ENCODE measurements at regions not wholly inside any gene's neighbourhood (a gene's known extent, or its start where the extent isn't known, plus 50 kb on each side); places are given as distances from the start of the nearest gene placed in this dataset.
"Not testable (repeated sequence)": the region's sequence is repeated elsewhere in the genome, so short reads cannot be mapped to it uniquely, and the experiment has no call there.

- peak; percentile 8 for DNase-seq (ENCODE audit: low read depth)
- H3K4me3 ChIP-seq (replicated peaks; ENCODE audit: low read depth, low read length), result no peak overlapping the region
- TF ChIP-seq, protein P1, sequence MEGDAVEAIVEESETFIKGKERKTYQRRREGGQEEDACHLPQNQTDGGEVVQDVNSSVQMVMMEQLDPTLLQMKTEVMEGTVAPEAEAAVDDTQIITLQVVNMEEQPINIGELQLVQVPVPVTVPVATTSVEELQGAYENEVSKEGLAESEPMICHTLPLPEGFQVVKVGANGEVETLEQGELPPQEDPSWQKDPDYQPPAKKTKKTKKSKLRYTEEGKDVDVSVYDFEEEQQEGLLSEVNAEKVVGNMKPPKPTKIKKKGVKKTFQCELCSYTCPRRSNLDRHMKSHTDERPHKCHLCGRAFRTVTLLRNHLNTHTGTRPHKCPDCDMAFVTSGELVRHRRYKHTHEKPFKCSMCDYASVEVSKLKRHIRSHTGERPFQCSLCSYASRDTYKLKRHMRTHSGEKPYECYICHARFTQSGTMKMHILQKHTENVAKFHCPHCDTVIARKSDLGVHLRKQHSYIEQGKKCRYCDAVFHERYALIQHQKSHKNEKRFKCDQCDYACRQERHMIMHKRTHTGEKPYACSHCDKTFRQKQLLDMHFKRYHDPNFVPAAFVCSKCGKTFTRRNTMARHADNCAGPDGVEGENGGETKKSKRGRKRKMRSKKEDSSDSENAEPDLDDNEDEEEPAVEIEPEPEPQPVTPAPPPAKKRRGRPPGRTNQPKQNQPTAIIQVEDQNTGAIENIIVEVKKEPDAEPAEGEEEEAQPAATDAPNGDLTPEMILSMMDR (IDR thresholded peaks at IDR 0.05; ENCODE audit: low read length, missing control alignments), result no peak
These were observed 345.2 kb upstream of the VRK2 start for GRCh38 chr2:57701391-57701791.

DNA sequence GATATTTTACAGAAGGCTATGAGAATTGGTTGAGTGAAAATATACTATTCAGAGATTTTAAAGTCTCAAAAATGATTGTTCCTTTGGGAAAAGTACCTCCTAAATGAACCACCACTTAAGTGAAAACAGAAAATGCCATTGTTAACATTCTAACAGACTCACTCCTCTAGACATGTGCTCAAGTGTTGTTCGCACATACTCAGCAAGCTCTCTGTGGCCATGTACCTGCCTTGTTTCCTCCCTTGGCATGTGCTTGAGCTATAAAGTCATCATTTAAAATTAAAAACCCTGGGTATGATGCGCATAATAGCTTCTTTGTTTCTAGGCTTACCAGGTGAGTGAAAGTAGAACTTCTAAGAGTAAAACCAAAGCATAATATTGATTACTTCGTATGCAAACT is 343.2 kb upstream of the VRK2 start:
- no peak for DNase-seq (ENCODE audit: low read depth)
- H3K4me3 ChIP-seq (replicated peaks; ENCODE audit: low read depth, low read length), result no peak overlapping the region
- TF ChIP-seq, protein P1 (IDR thresholded peaks at IDR 0.05; ENCODE audit: low read length, missing control alignments), result no peak

GRCh38 chr2:57707794-57708193 is 338.8 kb upstream of the VRK2 start:
- H3K4me3 ChIP-seq (replicated peaks; ENCODE audit: low read depth, low read length); DNase-seq (ENCODE audit: low read depth): not testable (repeated sequence)

DNA sequence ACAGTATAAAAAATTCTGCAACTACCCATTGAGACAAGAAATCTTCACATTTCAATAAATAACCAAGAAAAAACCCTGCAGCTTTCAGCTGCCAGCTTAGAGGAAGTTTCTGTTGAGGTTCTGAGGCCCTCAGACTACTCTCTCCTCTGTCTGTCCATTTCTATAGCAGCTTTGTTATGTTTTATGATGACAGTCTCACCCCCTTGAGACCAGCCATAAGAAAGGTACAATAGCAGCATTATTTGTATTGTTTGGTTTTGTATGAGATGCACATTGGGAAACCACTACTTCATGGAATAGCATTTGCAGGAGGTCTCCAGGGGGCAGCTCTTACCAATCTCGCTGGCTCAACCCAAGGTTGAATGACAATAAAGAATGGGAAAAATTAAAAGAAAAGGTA is 334.6 kb upstream of the VRK2 start:
- no peak for DNase-seq (ENCODE audit: low read depth)
- TF ChIP-seq, protein P1 (IDR thresholded peaks at IDR 0.05; ENCODE audit: low read length, missing control alignments), result no peak
- no peak overlapping the region for H3K4me3 ChIP-seq (replicated peaks; ENCODE audit: low read depth, low read length)

DNA sequence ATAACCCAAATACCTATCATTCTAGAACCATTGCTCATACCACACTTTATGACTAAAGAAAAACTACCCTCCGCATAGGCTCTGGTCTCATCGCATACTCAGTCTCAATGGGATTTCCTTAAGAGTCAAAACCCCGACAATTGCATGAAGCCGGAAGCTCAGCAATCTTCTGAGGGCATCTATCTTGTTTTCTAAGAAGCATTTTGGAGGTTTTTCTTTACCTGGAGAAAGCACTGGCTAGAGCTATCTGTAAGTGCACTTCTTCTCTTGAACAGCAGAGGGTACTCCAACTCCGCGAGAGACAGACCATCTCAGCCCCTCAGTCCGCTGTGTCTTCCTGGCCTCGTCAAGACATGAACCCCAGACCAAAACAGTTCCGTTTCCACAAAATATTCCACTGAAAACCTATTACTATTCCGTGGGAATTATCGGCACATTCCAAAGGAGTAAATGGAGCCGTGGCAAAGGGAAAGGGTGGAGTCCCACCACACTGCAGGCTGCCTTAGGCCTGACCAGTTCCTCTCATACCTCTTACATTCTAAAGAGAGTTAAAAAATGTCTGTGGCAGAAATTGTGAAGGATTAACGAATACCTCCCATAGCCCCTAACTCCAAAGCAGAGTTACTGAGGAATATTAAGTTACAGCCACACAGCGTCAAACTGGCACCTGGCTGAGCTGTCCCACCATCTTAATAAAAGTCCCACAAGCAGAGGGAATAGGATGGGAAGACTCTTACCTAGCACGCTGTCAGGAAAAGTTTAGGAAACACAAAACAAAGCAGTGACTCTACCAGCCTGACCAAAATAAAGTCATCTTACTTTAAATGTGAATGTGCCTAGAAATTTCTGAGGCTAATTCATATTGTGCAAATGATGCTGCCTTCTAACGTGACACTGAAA is 325.6 kb upstream of the VRK2 start:
- peak; percentile 68 for DNase-seq (ENCODE audit: low read depth)

GRCh38 chr2:57725337-57725947 is 321.2 kb upstream of the VRK2 start:
- no peak overlapping the region for H3K4me3 ChIP-seq (replicated peaks; ENCODE audit: low read depth, low read length)
- TF ChIP-seq, protein P1 (IDR thresholded peaks at IDR 0.05; ENCODE audit: low read length, missing control alignments), result no peak
- no peak for DNase-seq (ENCODE audit: low read depth)

More for the DNA sequence above, 325.6 kb upstream of the VRK2 start:
- H3K4me3 ChIP-seq (replicated peaks; ENCODE audit: low read depth, low read length), result no peak overlapping the region
- TF ChIP-seq, protein P1 (IDR thresholded peaks at IDR 0.05; ENCODE audit: low read length, missing control alignments), result peak; percentile 92

DNA sequence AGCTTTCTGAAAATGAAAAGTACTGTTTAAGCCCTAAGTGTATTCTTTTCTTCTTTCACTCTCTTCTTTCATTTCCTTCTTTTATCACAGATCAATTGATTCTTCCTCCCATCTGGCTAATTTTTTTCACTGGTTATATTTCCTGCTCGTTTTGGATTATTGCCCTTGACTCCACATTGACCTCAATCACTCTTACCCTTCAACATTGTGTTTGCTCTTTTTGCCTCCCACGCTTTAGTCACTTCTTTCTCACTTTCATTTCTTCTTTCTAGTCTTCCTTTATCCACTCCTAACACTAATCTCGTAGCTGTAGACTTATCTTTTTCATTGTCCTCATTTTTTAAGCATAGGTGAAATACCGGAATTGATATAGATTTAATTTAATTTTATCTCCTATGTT is 320.3 kb upstream of the VRK2 start:
- TF ChIP-seq, protein P1 (IDR thresholded peaks at IDR 0.05; ENCODE audit: low read length, missing control alignments), result no peak

More for the DNA sequence above, 320.3 kb upstream of the VRK2 start:
- no peak overlapping the region for H3K4me3 ChIP-seq (replicated peaks; ENCODE audit: low read depth, low read length)
- no peak for DNase-seq (ENCODE audit: low read depth)

Data from fibroblast of pulmonary artery (primary cell).